ENCODE measurements at regions not wholly inside any gene's neighbourhood (a gene's known extent, or its start where the extent isn't known, plus 50 kb on each side); places are given as distances from the start of the nearest gene placed in this dataset.

- Histone ChIP-seq H3K9me2 (ENCODE audit: insufficient read depth) (no peaks in the 10 kb centered on the region), H3K36me3 (ENCODE audit: low read depth) (no peaks in the 10 kb centered on the region), H3K4me2 (no peak overlapping the region), H3K4me1 (replicated peaks; ENCODE audit: insufficient read depth) (no peaks in the 10 kb centered on the region), H2AFZ (no peak overlapping the region), H3K79me2 (ENCODE audit: low read depth) (no peaks in the 10 kb centered on the region), H3K27me3 (ENCODE audit: insufficient read depth, low read depth) (no peaks in the 10 kb centered on the region), H3K27ac (no peak overlapping the region), H3K9me3 (ENCODE audit: insufficient read depth, low read depth) (no peaks in the 10 kb centered on the region), H4K20me1 (ENCODE audit: insufficient read depth) (no peaks in the 10 kb centered on the region), H3K4me3 (no peak overlapping the region), H3F3A (ENCODE audit: insufficient read depth, low read depth) (no peaks in the 10 kb centered on the region)
- intact Hi-C loops (cut with micrococcal nuclease; ENCODE audit: unreplicated experiment) = no loop called here
- TF ChIP-seq EZH2 (IDR thresholded peaks at IDR 0.05; ENCODE audit: low read depth) = no peak
- TF ChIP-seq CTCF (conservative IDR thresholded peaks at IDR 0.05) = no peak
- no TSS peak for BruUV-seq (replicated peaks)
- ChIA-PET POLR2A (ENCODE audit: unreplicated experiment) (no interaction called here), CTCF (no interaction called here)
- DNase-seq = no peak
These were observed 313.4 kb upstream of the SATB1 start for GRCh38 chr3:18738393-18739098.

- Histone ChIP-seq H4K20me1 (ENCODE audit: insufficient read depth) (no peaks in the 10 kb centered on the region), H3K9me2 (ENCODE audit: insufficient read depth) (no peaks in the 10 kb centered on the region), H3K4me3 (no peak overlapping the region), H3K9me3 (ENCODE audit: insufficient read depth, low read depth) (no peaks in the 10 kb centered on the region), H3K27me3 (ENCODE audit: insufficient read depth, low read depth) (no peaks in the 10 kb centered on the region), H3F3A (ENCODE audit: insufficient read depth, low read depth) (no peaks in the 10 kb centered on the region), H3K4me2 (no peak overlapping the region), H3K27ac (no peak overlapping the region), H3K36me3 (ENCODE audit: low read depth) (no peaks in the 10 kb centered on the region), H3K79me2 (ENCODE audit: low read depth) (no peaks in the 10 kb centered on the region), H3K4me1 (replicated peaks; ENCODE audit: insufficient read depth) (no peaks in the 10 kb centered on the region), H2AFZ (no peak overlapping the region)
- DNase-seq = no peak
- intact Hi-C loops (cut with micrococcal nuclease; ENCODE audit: unreplicated experiment) = no loop called here
- TF ChIP-seq EZH2 (IDR thresholded peaks at IDR 0.05; ENCODE audit: low read depth) = no peak
- TF ChIP-seq CTCF (conservative IDR thresholded peaks at IDR 0.05) = no peak
- BruUV-seq (replicated peaks) = no TSS peak
- ChIA-PET POLR2A (ENCODE audit: unreplicated experiment) (no interaction called here), CTCF (no interaction called here)
These were observed 309.9 kb upstream of the SATB1 start for GRCh38 chr3:18735005-18735404.

GRCh38 chr3:18734309-18734708 lies 309.2 kb upstream of the SATB1 start:
- Histone ChIP-seq H2AFZ (no peak overlapping the region), H3K79me2 (ENCODE audit: low read depth) (no peaks in the 10 kb centered on the region), H3K27ac (no peak overlapping the region), H3K4me1 (replicated peaks; ENCODE audit: insufficient read depth) (no peaks in the 10 kb centered on the region), H4K20me1 (ENCODE audit: insufficient read depth) (no peaks in the 10 kb centered on the region), H3K27me3 (ENCODE audit: insufficient read depth, low read depth) (no peaks in the 10 kb centered on the region), H3K4me2 (no peak overlapping the region), H3K9me2 (ENCODE audit: insufficient read depth) (no peaks in the 10 kb centered on the region), H3K36me3 (ENCODE audit: low read depth) (no peaks in the 10 kb centered on the region), H3K4me3 (no peak overlapping the region), H3F3A (ENCODE audit: insufficient read depth, low read depth) (no peaks in the 10 kb centered on the region), H3K9me3 (ENCODE audit: insufficient read depth, low read depth) (no peaks in the 10 kb centered on the region)
- POLR2A ChIA-PET (ENCODE audit: unreplicated experiment) = no interaction called here
- no peak for DNase-seq
- BruUV-seq (replicated peaks) = no TSS peak
- no peak for TF ChIP-seq CTCF (conservative IDR thresholded peaks at IDR 0.05)
- CTCF ChIA-PET = no interaction called here
- intact Hi-C loops (cut with micrococcal nuclease; ENCODE audit: unreplicated experiment) = no loop called here
